ENCODE measurements at regions not wholly inside any gene's neighbourhood (a gene's known extent, or its start where the extent isn't known, plus 50 kb on each side); places are given as distances from the start of the nearest gene placed in this dataset.

- Histone ChIP-seq H3K27ac (ENCODE audit: low read depth in 1 of 2, low read length in 1 of 2) (no peak overlapping the region), H3K9me3 (ENCODE audit: control insufficient read depth in 2 of 2, insufficient read depth in 1 of 2, low read length in 1 of 2) (no peaks in the 10 kb centered on the region)
- DNase-seq (ENCODE audit: low read depth in 6 of 9, low spot score in 9 of 9) = no peak
Observed at GRCh38 chrX:65610481-65610880, 57.0 kb upstream of the MSN start.

GRCh38 chrX:65610040-65610439 is 57.4 kb upstream of the MSN start:
- Histone ChIP-seq H3K36me3 (ENCODE audit: control insufficient read depth in 2 of 2, insufficient read depth in 2 of 2, low read length in 1 of 2) (no peaks in the 10 kb centered on the region), H3K4me1 (ENCODE audit: control insufficient read depth in 2 of 2, insufficient read depth in 2 of 2, low read length in 2 of 2) (no peaks in the 10 kb centered on the region), H3K4me3 (ENCODE audit: low read length in 2 of 2) (no peak overlapping the region), H3K27ac (ENCODE audit: low read depth in 1 of 2, low read length in 1 of 2) (no peak overlapping the region), H3K9me3 (ENCODE audit: control insufficient read depth in 2 of 2, insufficient read depth in 1 of 2, low read length in 1 of 2) (no peaks in the 10 kb centered on the region), H3K27me3 (ENCODE audit: control insufficient read depth in 2 of 2, insufficient read depth in 1 of 2, low read length in 1 of 2) (no peaks in the 10 kb centered on the region)
- no peak for DNase-seq (ENCODE audit: low read depth in 6 of 9, low spot score in 9 of 9)
- 47% methylated on average over 3 of the region's 3 CpGs for whole genome bisulfite sequencing

More at GRCh38 chrX:65610481-65610880, 57.0 kb upstream of the MSN start:
- Histone ChIP-seq H3K36me3 (ENCODE audit: control insufficient read depth in 2 of 2, insufficient read depth in 2 of 2, low read length in 1 of 2) (no peaks in the 10 kb centered on the region), H3K4me1 (ENCODE audit: control insufficient read depth in 2 of 2, insufficient read depth in 2 of 2, low read length in 2 of 2) (no peaks in the 10 kb centered on the region), H3K27me3 (ENCODE audit: control insufficient read depth in 2 of 2, insufficient read depth in 1 of 2, low read length in 1 of 2) (no peaks in the 10 kb centered on the region), H3K4me3 (ENCODE audit: low read length in 2 of 2) (no peak overlapping the region)

- Histone ChIP-seq H3K36me3 (ENCODE audit: control insufficient read depth in 2 of 2, insufficient read depth in 2 of 2, low read length in 1 of 2) (no peaks in the 10 kb centered on the region), H3K27ac (ENCODE audit: low read depth in 1 of 2, low read length in 1 of 2) (no peak overlapping the region), H3K4me1 (ENCODE audit: control insufficient read depth in 2 of 2, insufficient read depth in 2 of 2, low read length in 2 of 2) (no peaks in the 10 kb centered on the region), H3K4me3 (ENCODE audit: low read length in 2 of 2) (no peak overlapping the region), H3K9me3 (ENCODE audit: control insufficient read depth in 2 of 2, insufficient read depth in 1 of 2, low read length in 1 of 2) (no peaks in the 10 kb centered on the region), H3K27me3 (ENCODE audit: control insufficient read depth in 2 of 2, insufficient read depth in 1 of 2, low read length in 1 of 2) (no peaks in the 10 kb centered on the region)
- DNase-seq (ENCODE audit: low read depth in 6 of 9, low spot score in 9 of 9) = no peak
- WGBS = 95% methylated on average over 4 of the region's 4 CpGs
Observed at GRCh38 chrX:65609237-65609636, 58.2 kb upstream of the MSN start.

- no peaks in the 10 kb centered on the region for H3K36me3 ChIP-seq (ENCODE audit: control insufficient read depth in 2 of 2, insufficient read depth in 2 of 2, low read length in 1 of 2)
- 99% methylated on average over 3 of the region's 3 CpGs for WGBS
- H3K4me1 ChIP-seq (ENCODE audit: control insufficient read depth in 2 of 2, insufficient read depth in 2 of 2, low read length in 2 of 2) = no peaks in the 10 kb centered on the region
- H3K27me3 ChIP-seq (ENCODE audit: control insufficient read depth in 2 of 2, insufficient read depth in 1 of 2, low read length in 1 of 2) = no peaks in the 10 kb centered on the region
- DNase-seq (ENCODE audit: low read depth in 6 of 9, low spot score in 9 of 9) = no peak
- no peak overlapping the region for H3K27ac ChIP-seq (ENCODE audit: low read depth in 1 of 2, low read length in 1 of 2)
- H3K9me3 ChIP-seq (ENCODE audit: control insufficient read depth in 2 of 2, insufficient read depth in 1 of 2, low read length in 1 of 2) = no peaks in the 10 kb centered on the region
- no peak overlapping the region for H3K4me3 ChIP-seq (ENCODE audit: low read length in 2 of 2)
Observed at GRCh38 chrX:65608026-65608425, 59.4 kb upstream of the MSN start.

- H3K4me3 ChIP-seq (ENCODE audit: low read length in 2 of 2) = no peak overlapping the region
- no peak for DNase-seq (ENCODE audit: low read depth in 6 of 9, low spot score in 9 of 9)
- no peaks in the 10 kb centered on the region for H3K9me3 ChIP-seq (ENCODE audit: control insufficient read depth in 2 of 2, insufficient read depth in 1 of 2, low read length in 1 of 2)
- 95% methylated on average over 3 of the region's 3 CpGs for WGBS
- no peak overlapping the region for H3K27ac ChIP-seq (ENCODE audit: low read depth in 1 of 2, low read length in 1 of 2)
- peaks cover 0 to 3% of the 10 kb centered on the region in 2 donors for H3K4me1 ChIP-seq (ENCODE audit: control insufficient read depth in 2 of 2, insufficient read depth in 2 of 2, low read length in 2 of 2)
- no peaks in the 10 kb centered on the region for H3K36me3 ChIP-seq (ENCODE audit: control insufficient read depth in 2 of 2, insufficient read depth in 2 of 2, low read length in 1 of 2)
- H3K27me3 ChIP-seq (ENCODE audit: control insufficient read depth in 2 of 2, insufficient read depth in 1 of 2, low read length in 1 of 2) = no peaks in the 10 kb centered on the region
Observed at GRCh38 chrX:65607070-65607742, 60.2 kb upstream of the MSN start.

GRCh38 chrX:65602221-65602560 is 65.3 kb upstream of the MSN start:
- Histone ChIP-seq H3K4me1 (ENCODE audit: control insufficient read depth in 2 of 2, insufficient read depth in 2 of 2, low read length in 2 of 2) (peaks cover 0 to 16% of the 10 kb centered on the region in 2 donors), H3K36me3 (ENCODE audit: control insufficient read depth in 2 of 2, insufficient read depth in 2 of 2, low read length in 1 of 2) (no peaks in the 10 kb centered on the region), H3K9me3 (ENCODE audit: control insufficient read depth in 2 of 2, insufficient read depth in 1 of 2, low read length in 1 of 2) (no peaks in the 10 kb centered on the region), H3K27me3 (ENCODE audit: control insufficient read depth in 2 of 2, insufficient read depth in 1 of 2, low read length in 1 of 2) (no peaks in the 10 kb centered on the region), H3K27ac (ENCODE audit: low read depth in 1 of 2, low read length in 1 of 2) (no peak overlapping the region), H3K4me3 (ENCODE audit: low read length in 2 of 2) (no peak overlapping the region)
- 96% methylated on average over 2 of the region's 2 CpGs for WGBS
- DNase-seq (ENCODE audit: low read depth in 6 of 9, low spot score in 9 of 9) = no peak

GRCh38 chrX:65601530-65602220 is 65.8 kb upstream of the MSN start:
- Histone ChIP-seq H3K4me1 (ENCODE audit: control insufficient read depth in 2 of 2, insufficient read depth in 2 of 2, low read length in 2 of 2) (peaks cover 0 to 17% of the 10 kb centered on the region in 2 donors), H3K27me3 (ENCODE audit: control insufficient read depth in 2 of 2, insufficient read depth in 1 of 2, low read length in 1 of 2) (no peaks in the 10 kb centered on the region), H3K27ac (ENCODE audit: low read depth in 1 of 2, low read length in 1 of 2) (peak overlapping the region; percentile 36 to 69), H3K36me3 (ENCODE audit: control insufficient read depth in 2 of 2, insufficient read depth in 2 of 2, low read length in 1 of 2) (no peaks in the 10 kb centered on the region), H3K4me3 (ENCODE audit: low read length in 2 of 2) (no peak overlapping the region), H3K9me3 (ENCODE audit: control insufficient read depth in 2 of 2, insufficient read depth in 1 of 2, low read length in 1 of 2) (no peaks in the 10 kb centered on the region)
- peak in 4 of 9 donors; percentile 22 to 61 (median 26) for DNase-seq (ENCODE audit: low read depth in 6 of 9, low spot score in 9 of 9)
- 84% methylated on average over 3 of the region's 3 CpGs for WGBS

- Histone ChIP-seq H3K27ac (ENCODE audit: low read depth in 1 of 2, low read length in 1 of 2) (peak overlapping the region; percentile 6 to 69), H3K4me1 (ENCODE audit: control insufficient read depth in 2 of 2, insufficient read depth in 2 of 2, low read length in 2 of 2) (peaks cover 0 to 22% of the 10 kb centered on the region in 2 donors), H3K36me3 (ENCODE audit: control insufficient read depth in 2 of 2, insufficient read depth in 2 of 2, low read length in 1 of 2) (no peaks in the 10 kb centered on the region), H3K9me3 (ENCODE audit: control insufficient read depth in 2 of 2, insufficient read depth in 1 of 2, low read length in 1 of 2) (no peaks in the 10 kb centered on the region), H3K27me3 (ENCODE audit: control insufficient read depth in 2 of 2, insufficient read depth in 1 of 2, low read length in 1 of 2) (no peaks in the 10 kb centered on the region), H3K4me3 (ENCODE audit: low read length in 2 of 2) (no peak overlapping the region)
- WGBS = 89% methylated on average over 3 of the region's 3 CpGs
- DNase-seq (ENCODE audit: low read depth in 6 of 9, low spot score in 9 of 9) = no peak
Observed at GRCh38 chrX:65601126-65601525, 66.3 kb upstream of the MSN start.

GRCh38 chrX:65600106-65600505 is 65.5 kb upstream of the LAS1L start:
- H3K27me3 ChIP-seq (ENCODE audit: control insufficient read depth in 2 of 2, insufficient read depth in 1 of 2, low read length in 1 of 2) = no peaks in the 10 kb centered on the region
- DNase-seq (ENCODE audit: low read depth in 6 of 9, low spot score in 9 of 9) = no peak
- no peaks in the 10 kb centered on the region for H3K36me3 ChIP-seq (ENCODE audit: control insufficient read depth in 2 of 2, insufficient read depth in 2 of 2, low read length in 1 of 2)
- H3K9me3 ChIP-seq (ENCODE audit: control insufficient read depth in 2 of 2, insufficient read depth in 1 of 2, low read length in 1 of 2) = no peaks in the 10 kb centered on the region
- H3K4me3 ChIP-seq (ENCODE audit: low read length in 2 of 2) = no peak overlapping the region
- 98% methylated on average over 7 of the region's 7 CpGs for WGBS
- H3K27ac ChIP-seq (ENCODE audit: low read depth in 1 of 2, low read length in 1 of 2) = no peak overlapping the region
- H3K4me1 ChIP-seq (ENCODE audit: control insufficient read depth in 2 of 2, insufficient read depth in 2 of 2, low read length in 2 of 2) = peaks cover 0 to 28% of the 10 kb centered on the region in 2 donors

All from thymus (tissue), 11 donors.